HepG2 (cell line): ENCODE measurements at regions not wholly inside any gene's neighbourhood (a gene's known extent, or its start where the extent isn't known, plus 50 kb on each side); places are given as distances from the start of the nearest gene placed in this dataset.

Experiments used
- CENPT ChIP-seq: sonication (generic); formaldehyde crosslinking; IDR thresholded peaks from 2 replicates; pipeline ENCODE4 v1.8.0; 2022; ENCODE audit warnings: low read depth, mild to moderate bottlenecking, moderate library complexity, missing genetic modification reagents
- GZF1 ChIP-seq: sonication (generic); formaldehyde crosslinking; IDR thresholded peaks from 2 replicates; pipeline ENCODE4 v1.5.1; 2020; ENCODE audit warnings: mild to moderate bottlenecking, missing genetic modification reagents
- RFX5 ChIP-seq: IDR thresholded peaks from 2 replicates; pipeline ENCODE4 v1.6.1; 2011; ENCODE audit warnings: low read depth, low read length, improper control_type of control experiment
- SP4 ChIP-seq: sonication (generic); formaldehyde crosslinking; IDR thresholded peaks from 2 replicates; pipeline ENCODE4 v1.8.1; 2023; ENCODE audit warnings: mild to moderate bottlenecking, missing genetic modification reagents
- WIZ ChIP-seq: sonication (generic); formaldehyde crosslinking; IDR thresholded peaks from 2 replicates; pipeline ENCODE4 v1.5.1; 2020; ENCODE audit warnings: mild to moderate bottlenecking, missing genetic modification reagents
- ZMYM4 ChIP-seq: sonication (generic); formaldehyde crosslinking; IDR thresholded peaks from 2 replicates; pipeline ENCODE4 v1.8.1; 2023; ENCODE audit warnings: mild to moderate bottlenecking, missing genetic modification reagents
- ZNF207 ChIP-seq: fragments of 450-650 bp; IDR thresholded peaks from 2 replicates; pipeline ENCODE4 v1.6.1; 2016; ENCODE audit warnings: antibody characterized with exemption, borderline replicate concordance
- TF ChIP-seq, protein P1 (sequence below): sonication (generic); formaldehyde crosslinking; IDR thresholded peaks from 2 replicates; pipeline ENCODE4 v1.4.0; 2020; ENCODE audit warnings: mild to moderate bottlenecking, missing genetic modification reagents, borderline replicate concordance
- TF ChIP-seq, protein P2 (sequence below): sonication (generic); formaldehyde crosslinking; IDR thresholded peaks from 2 replicates; pipeline ENCODE4 v1.5.0; 2020; ENCODE audit warnings: mild to moderate bottlenecking, low read depth, missing genetic modification reagents, borderline replicate concordance
- TF ChIP-seq, protein P3 (sequence below): IDR thresholded peaks from 2 replicates; pipeline ENCODE4 v1.6.1; 2016; ENCODE audit warnings: missing compliant biosample characterization, missing genetic modification reagents, borderline replicate concordance
- TF ChIP-seq, protein P4 (sequence below): fragments of 450-650 bp; IDR thresholded peaks from 2 replicates; pipeline ENCODE4 v1.6.1; 2017
- TF ChIP-seq, protein P5 (sequence below): sonication (generic); formaldehyde crosslinking; IDR thresholded peaks from 2 replicates; pipeline ENCODE4 v1.8.1; 2023; ENCODE audit warnings: mild to moderate bottlenecking, missing genetic modification reagents
- TF ChIP-seq, protein P6 (sequence below): sonication (generic); formaldehyde crosslinking; IDR thresholded peaks from 2 replicates; pipeline ENCODE4 v1.8.0; 2022; ENCODE audit warnings: low read depth, missing genetic modification reagents
- TF ChIP-seq, protein P7 (sequence below): IDR thresholded peaks from 2 replicates; pipeline ENCODE4 v1.6.1; 2012; ENCODE audit warnings: inconsistent platforms

DNA sequence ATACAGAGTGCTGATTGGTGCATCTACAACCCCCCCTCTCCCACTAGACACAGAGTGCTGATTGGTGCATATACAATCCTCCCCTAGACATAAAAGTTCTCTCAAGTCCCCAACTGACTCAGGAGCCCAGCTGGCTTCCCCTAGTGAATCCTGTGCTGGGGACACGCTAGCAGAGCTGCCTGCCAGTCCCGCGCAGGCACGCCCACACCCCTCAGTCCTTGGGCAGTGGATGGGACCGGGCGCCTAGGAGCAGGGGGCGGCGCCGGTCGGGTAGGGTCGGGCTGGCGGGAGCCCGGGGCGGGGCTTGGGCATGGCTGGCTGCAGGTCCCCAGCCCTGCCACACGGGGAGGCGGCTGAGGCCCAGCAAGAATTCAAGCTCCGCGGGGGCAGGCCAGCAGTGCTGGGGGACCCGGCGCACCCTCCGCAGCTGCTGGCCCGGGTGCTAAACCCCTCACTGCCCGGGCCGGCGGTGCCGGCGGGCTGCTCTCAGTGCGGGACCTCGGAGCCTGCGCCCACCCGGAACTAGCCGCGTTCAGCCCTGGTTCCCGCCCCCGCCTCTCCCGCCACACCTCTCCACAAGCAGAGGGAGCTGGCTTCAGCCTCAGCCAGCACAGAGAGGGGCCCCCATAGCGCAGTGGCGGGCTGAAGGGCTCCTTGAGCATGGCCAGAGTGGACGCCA is 64.3 kb upstream of the DDHD1 start (continued):
- TF ChIP-seq, protein P1, sequence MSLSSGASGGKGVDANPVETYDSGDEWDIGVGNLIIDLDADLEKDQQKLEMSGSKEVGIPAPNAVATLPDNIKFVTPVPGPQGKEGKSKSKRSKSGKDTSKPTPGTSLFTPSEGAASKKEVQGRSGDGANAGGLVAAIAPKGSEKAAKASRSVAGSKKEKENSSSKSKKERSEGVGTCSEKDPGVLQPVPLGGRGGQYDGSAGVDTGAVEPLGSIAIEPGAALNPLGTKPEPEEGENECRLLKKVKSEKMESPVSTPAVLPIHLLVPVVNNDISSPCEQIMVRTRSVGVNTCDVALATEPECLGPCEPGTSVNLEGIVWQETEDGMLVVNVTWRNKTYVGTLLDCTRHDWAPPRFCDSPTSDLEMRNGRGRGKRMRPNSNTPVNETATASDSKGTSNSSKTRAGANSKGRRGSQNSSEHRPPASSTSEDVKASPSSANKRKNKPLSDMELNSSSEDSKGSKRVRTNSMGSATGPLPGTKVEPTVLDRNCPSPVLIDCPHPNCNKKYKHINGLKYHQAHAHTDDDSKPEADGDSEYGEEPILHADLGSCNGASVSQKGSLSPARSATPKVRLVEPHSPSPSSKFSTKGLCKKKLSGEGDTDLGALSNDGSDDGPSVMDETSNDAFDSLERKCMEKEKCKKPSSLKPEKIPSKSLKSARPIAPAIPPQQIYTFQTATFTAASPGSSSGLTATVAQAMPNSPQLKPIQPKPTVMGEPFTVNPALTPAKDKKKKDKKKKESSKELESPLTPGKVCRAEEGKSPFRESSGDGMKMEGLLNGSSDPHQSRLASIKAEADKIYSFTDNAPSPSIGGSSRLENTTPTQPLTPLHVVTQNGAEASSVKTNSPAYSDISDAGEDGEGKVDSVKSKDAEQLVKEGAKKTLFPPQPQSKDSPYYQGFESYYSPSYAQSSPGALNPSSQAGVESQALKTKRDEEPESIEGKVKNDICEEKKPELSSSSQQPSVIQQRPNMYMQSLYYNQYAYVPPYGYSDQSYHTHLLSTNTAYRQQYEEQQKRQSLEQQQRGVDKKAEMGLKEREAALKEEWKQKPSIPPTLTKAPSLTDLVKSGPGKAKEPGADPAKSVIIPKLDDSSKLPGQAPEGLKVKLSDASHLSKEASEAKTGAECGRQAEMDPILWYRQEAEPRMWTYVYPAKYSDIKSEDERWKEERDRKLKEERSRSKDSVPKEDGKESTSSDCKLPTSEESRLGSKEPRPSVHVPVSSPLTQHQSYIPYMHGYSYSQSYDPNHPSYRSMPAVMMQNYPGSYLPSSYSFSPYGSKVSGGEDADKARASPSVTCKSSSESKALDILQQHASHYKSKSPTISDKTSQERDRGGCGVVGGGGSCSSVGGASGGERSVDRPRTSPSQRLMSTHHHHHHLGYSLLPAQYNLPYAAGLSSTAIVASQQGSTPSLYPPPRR: no peak
- TF ChIP-seq ZNF207 (no peak), CENPT (CRISPR knock-in tag) (no peak), ZMYM4 (CRISPR knock-in tag) (peak; percentile 50; the same call in 1 of the 2 replicates), GZF1 (0 out of 2 replicates have a peak, but pooled peaks have one; percentile 48), SP4 (CRISPR knock-in tag) (peak; percentile 42; the same call in 1 of the 2 replicates), WIZ (CRISPR knock-in tag) (no peak), RFX5 (no peak)
- TF ChIP-seq, protein P2, sequence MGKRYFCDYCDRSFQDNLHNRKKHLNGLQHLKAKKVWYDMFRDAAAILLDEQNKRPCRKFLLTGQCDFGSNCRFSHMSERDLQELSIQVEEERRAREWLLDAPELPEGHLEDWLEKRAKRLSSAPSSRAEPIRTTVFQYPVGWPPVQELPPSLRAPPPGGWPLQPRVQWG (CRISPR knock-in tag): no peak
- TF ChIP-seq, protein P3, sequence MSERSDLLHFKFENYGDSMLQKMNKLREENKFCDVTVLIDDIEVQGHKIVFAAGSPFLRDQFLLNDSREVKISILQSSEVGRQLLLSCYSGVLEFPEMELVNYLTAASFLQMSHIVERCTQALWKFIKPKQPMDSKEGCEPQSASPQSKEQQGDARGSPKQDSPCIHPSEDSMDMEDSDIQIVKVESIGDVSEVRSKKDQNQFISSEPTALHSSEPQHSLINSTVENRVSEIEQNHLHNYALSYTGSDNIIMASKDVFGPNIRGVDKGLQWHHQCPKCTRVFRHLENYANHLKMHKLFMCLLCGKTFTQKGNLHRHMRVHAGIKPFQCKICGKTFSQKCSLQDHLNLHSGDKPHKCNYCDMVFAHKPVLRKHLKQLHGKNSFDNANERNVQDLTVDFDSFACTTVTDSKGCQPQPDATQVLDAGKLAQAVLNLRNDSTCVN: no peak
- TF ChIP-seq, protein P4, sequence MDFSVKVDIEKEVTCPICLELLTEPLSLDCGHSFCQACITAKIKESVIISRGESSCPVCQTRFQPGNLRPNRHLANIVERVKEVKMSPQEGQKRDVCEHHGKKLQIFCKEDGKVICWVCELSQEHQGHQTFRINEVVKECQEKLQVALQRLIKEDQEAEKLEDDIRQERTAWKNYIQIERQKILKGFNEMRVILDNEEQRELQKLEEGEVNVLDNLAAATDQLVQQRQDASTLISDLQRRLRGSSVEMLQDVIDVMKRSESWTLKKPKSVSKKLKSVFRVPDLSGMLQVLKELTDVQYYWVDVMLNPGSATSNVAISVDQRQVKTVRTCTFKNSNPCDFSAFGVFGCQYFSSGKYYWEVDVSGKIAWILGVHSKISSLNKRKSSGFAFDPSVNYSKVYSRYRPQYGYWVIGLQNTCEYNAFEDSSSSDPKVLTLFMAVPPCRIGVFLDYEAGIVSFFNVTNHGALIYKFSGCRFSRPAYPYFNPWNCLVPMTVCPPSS: no peak
- TF ChIP-seq, protein P5, sequence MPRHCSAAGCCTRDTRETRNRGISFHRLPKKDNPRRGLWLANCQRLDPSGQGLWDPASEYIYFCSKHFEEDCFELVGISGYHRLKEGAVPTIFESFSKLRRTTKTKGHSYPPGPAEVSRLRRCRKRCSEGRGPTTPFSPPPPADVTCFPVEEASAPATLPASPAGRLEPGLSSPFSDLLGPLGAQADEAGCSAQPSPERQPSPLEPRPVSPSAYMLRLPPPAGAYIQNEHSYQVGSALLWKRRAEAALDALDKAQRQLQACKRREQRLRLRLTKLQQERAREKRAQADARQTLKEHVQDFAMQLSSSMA (CRISPR knock-in tag): no peak; the same call in 1 of the 2 replicates
- TF ChIP-seq, protein P6, sequence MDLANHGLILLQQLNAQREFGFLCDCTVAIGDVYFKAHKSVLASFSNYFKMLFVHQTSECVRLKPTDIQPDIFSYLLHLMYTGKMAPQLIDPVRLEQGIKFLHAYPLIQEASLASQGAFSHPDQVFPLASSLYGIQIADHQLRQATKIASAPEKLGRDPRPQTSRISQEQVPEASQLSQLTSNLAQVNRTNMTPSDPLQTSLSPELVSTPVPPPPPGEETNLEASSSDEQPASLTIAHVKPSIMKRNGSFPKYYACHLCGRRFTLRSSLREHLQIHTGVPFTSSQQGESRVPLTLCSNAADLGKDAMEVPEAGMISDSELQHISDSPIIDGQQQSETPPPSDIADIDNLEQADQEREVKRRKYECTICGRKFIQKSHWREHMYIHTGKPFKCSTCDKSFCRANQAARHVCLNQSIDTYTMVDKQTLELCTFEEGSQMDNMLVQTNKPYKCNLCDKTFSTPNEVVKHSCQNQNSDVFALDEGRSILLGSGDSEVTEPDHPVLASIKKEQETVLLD (CRISPR knock-in tag): no peak
- TF ChIP-seq, protein P7, sequence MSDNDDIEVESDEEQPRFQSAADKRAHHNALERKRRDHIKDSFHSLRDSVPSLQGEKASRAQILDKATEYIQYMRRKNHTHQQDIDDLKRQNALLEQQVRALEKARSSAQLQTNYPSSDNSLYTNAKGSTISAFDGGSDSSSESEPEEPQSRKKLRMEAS: no peak
